T-cell (primary cell): ENCODE measurements at regions not wholly inside any gene's neighbourhood (a gene's known extent, or its start where the extent isn't known, plus 50 kb on each side); places are given as distances from the start of the nearest gene placed in this dataset.

Experiments used
- ATAC-seq, 4 experiments: fragments of 200-7000 bp in 3 of 4; fragments of 150-1000 bp in 1 of 4; cut with Tn5 transposase; replicated peaks in 1 of 4; 1 replicate in 3 of 4; 2 replicates in 1 of 4; pipeline ENCODE4 v1.10.0; 2021; ENCODE audit warnings: moderate library complexity in 3 of 4, mild to moderate bottlenecking in 2 of 4, moderate number of reproducible peaks in 1 of 4
- CTCF ChIA-PET, 2 donors: fragments of 300-600 bp; sonication (Branson Sonifier 250); formaldehyde crosslinking; loops; one replicate each; lab custom pipeline; 2022; ENCODE audit warnings: antibody characterized with exemption in 2 of 2; lab: Charles Lee
- POLR2A ChIA-PET, 2 donors: fragments of 300-600 bp; sonication (Branson Sonifier 250); formaldehyde crosslinking; loops; one replicate each; lab custom pipeline; 2022; ENCODE audit warnings: antibody characterized with exemption in 2 of 2; lab: Charles Lee
- DNase-seq, 35 experiments: peaks; one replicate each; pipeline versions ENCODE4 v3.0.0 to v3.0.0-alpha.2; 2013 to 2023
- H3K27ac ChIP-seq: one replicate; pipeline ENCODE4 v1.5.1; 2013; ENCODE audit warnings: low read length
- H3K27me3 ChIP-seq, 2 experiments: replicated peaks in 1 of 2; 1 replicate in 1 of 2; 2 replicates in 1 of 2; pipeline versions ENCODE4 v1.6.1 to v1.7.0; 2013; ENCODE audit warnings: low read length in 1 of 2, mixed read lengths in 1 of 2; ENCODE audit not compliant: control insufficient read depth in 2 of 2, insufficient read depth in 2 of 2; ENCODE audit errors: extremely low read depth in 1 of 2
- H3K36me3 ChIP-seq, 2 donors: 1 replicate in 1 of 2; 2 replicates in 1 of 2; pipeline versions ENCODE4 v1.6.1 to v1.7.0; 2013; ENCODE audit warnings: low read length in 1 of 2; ENCODE audit not compliant: control insufficient read depth in 2 of 2, insufficient read depth in 1 of 2; ENCODE audit errors: extremely low read depth in 1 of 2
- H3K4me1 ChIP-seq, 2 experiments: 1 replicate in 1 of 2; 2 replicates in 1 of 2; pipeline versions ENCODE4 v1.6.1 to v1.7.0; 2013; ENCODE audit warnings: low read length in 2 of 2, mixed read lengths in 1 of 2; ENCODE audit not compliant: insufficient read depth in 2 of 2, control insufficient read depth in 1 of 2; ENCODE audit errors: extremely low read depth in 1 of 2
- H3K4me3 ChIP-seq, 2 donors: 1 replicate in 1 of 2; 2 replicates in 1 of 2; pipeline versions ENCODE4 v1.5.1 to v1.7.0; 2013; ENCODE audit warnings: mild to moderate bottlenecking in 2 of 2, low read length in 1 of 2, moderate library complexity in 1 of 2; ENCODE audit not compliant: control insufficient read depth in 1 of 2; ENCODE audit errors: extremely low read depth in 1 of 2
- H3K9me3 ChIP-seq: 2 replicates; pipeline ENCODE4 v1.7.0; 2013
- H3K27ac Mint-ChIP-seq, 2 donors: one replicate each; pipeline ENCODE4 v1.8.0; 2020 to 2021; ENCODE audit warnings: mild to moderate bottlenecking in 2 of 2, mixed read lengths in 2 of 2
- H3K27me3 Mint-ChIP-seq, 2 donors: one replicate each; pipeline ENCODE4 v1.8.0; 2021 to 2022; ENCODE audit warnings: mixed read lengths in 2 of 2
- H3K36me3 Mint-ChIP-seq: one replicate; pipeline ENCODE4 v1.8.0; 2021; ENCODE audit warnings: mixed read lengths
- H3K4me1 Mint-ChIP-seq, 3 donors: one replicate each; pipeline ENCODE4 v1.8.0; 2020 to 2022; ENCODE audit warnings: mixed read lengths in 3 of 3, mild to moderate bottlenecking in 1 of 3
- H3K4me3 Mint-ChIP-seq, 3 donors: one replicate each; pipeline ENCODE4 v1.8.0; 2020 to 2022; ENCODE audit warnings: mild to moderate bottlenecking in 3 of 3, mixed read lengths in 3 of 3, moderate library complexity in 3 of 3
- H3K9me3 Mint-ChIP-seq, 3 donors: one replicate each; pipeline ENCODE4 v1.8.0; 2020 to 2022; ENCODE audit warnings: mixed read lengths in 3 of 3
- WGBS: methylation state at CpG from one replicate; pipeline ENCODE4 v1.1.5; 2013; ENCODE audit warnings: missing lambda C conversion rate; ENCODE audit not compliant: insufficient coverage; 5-methylcytosine and 5-hydroxymethylcytosine counted together

DNA sequence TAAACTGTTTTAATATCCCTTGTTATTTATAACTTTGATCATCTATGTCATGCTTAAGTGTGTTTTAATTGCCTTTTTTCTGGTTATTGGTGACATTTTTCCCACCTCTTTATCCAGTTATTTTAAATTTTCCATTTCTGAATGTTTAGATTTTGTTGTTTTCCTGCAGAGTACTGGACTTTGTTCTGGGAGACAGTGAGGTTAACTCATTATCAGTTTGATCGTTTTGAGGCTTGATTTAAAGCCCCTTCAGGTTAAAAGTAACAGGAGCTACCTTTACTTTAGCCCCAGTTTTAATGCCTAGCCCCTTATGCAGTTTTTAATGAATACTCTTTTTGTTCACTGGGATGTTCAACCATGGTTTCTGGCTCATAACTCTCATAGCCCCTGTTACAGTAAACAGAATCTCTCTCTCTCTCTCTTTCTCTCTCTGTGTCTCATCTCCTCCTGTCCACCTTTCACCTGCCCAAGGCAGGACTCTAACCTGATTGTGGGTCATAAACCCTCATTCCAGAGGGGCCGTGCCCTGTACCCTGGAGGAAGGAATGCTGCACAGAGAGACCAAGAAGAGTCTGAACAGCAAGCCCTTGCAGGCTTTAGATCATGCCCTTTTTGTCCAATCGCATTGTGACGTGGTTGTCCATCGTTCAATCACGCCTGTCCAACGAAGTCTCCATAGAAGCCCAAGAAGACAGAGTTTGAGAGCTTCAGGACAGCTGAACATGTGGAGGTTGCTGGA is 91.8 kb upstream of the WDR72 start:
- no peak overlapping the region for H3K27ac ChIP-seq
- no peaks in the 10 kb centered on the region for H3K27me3 ChIP-seq
- ATAC-seq (no peak), DNase-seq (no peak)
- Mint-ChIP-seq H3K4me1 (no peaks in the 10 kb centered on the region), H3K27me3 (peaks cover 0 to 4% of the 10 kb centered on the region in 2 donors), H3K27ac (no peak overlapping the region), H3K4me3 (no peak overlapping the region), H3K9me3 (peaks cover 2 to 23% (median 11%) of the 10 kb centered on the region in 3 donors), H3K36me3 (no peaks in the 10 kb centered on the region)
- H3K36me3 ChIP-seq: no peaks in the 10 kb centered on the region
- no peaks in the 10 kb centered on the region for H3K9me3 ChIP-seq
- no peak overlapping the region for H3K4me3 ChIP-seq
- WGBS: 91% methylated on average over 6 of the region's 7 CpGs
- POLR2A ChIA-PET: no interaction called here
- CTCF ChIA-PET: no interaction called here
- H3K4me1 ChIP-seq: no peaks in the 10 kb centered on the region

DNA sequence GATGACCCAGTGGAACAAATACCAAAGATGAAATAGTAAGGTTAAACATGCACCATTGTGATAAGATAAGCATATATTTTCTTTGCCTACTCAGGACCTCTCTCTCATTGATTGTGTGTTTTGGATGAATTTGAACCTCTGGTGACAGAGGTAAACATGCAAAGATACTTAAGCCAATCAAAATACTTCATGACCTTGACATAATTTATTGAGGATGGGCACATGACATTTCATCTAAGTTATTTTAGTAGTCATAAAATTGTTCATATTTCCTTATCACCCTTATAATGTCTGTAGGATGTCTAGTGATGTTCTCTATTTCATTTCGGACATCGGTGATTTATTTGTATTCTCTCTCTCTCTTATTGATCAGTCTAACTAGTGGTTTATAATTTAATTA is 88.3 kb upstream of the WDR72 start:
- Mint-ChIP-seq H3K27me3 (no peaks in the 10 kb centered on the region), H3K4me3 (no peak overlapping the region), H3K9me3 (peaks cover 2 to 14% (median 9%) of the 10 kb centered on the region in 3 donors), H3K27ac (no peak overlapping the region), H3K4me1 (no peaks in the 10 kb centered on the region), H3K36me3 (no peaks in the 10 kb centered on the region)
- CTCF ChIA-PET: no interaction called here
- WGBS: no CpG with 5 or more reads among the region's 2 CpGs
- Histone ChIP-seq H3K4me1 (no peaks in the 10 kb centered on the region), H3K27me3 (no peaks in the 10 kb centered on the region), H3K9me3 (no peaks in the 10 kb centered on the region), H3K36me3 (no peaks in the 10 kb centered on the region), H3K27ac (no peak overlapping the region), H3K4me3 (no peak overlapping the region)
- DNase-seq (no peak), ATAC-seq (no peak)
- POLR2A ChIA-PET: interaction anchor here in 1 of 2 donors (0.7 kb wide), 1 partner anchor 14 kb away, joined by 4 read pairs; no protein-coding TSS in a partner anchor

DNA sequence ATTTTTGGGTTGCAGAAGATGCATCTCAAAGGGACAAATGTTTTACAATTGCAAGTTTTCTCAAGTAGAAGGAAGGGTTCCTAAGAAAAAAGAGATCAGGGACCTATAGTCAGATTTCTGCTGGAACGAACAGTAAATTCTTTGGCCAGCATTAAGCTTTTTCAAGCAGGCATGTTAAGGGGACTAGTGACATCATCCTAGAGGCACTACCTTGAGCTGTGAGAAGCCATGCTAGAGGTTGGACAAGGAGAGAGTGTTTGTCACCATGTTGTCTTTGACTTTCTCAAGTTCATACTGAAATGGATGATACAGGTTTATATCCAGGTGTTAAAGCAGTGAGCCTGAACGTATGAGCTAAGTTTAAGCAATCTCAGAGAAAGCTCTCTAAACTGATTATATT is 85.2 kb upstream of the WDR72 start:
- H3K36me3 ChIP-seq: no peaks in the 10 kb centered on the region
- no peak for DNase-seq
- H3K27ac ChIP-seq: no peak overlapping the region
- ATAC-seq: no peak
- no peaks in the 10 kb centered on the region for H3K9me3 ChIP-seq
- no peaks in the 10 kb centered on the region for H3K4me1 ChIP-seq
- no peak overlapping the region for H3K27ac Mint-ChIP-seq
- 88% methylated on average over 1 of the region's 2 CpGs for WGBS
- H3K4me3 Mint-ChIP-seq: no peak overlapping the region
- no peaks in the 10 kb centered on the region for H3K27me3 Mint-ChIP-seq
- H3K36me3 Mint-ChIP-seq: no peaks in the 10 kb centered on the region
- ChIA-PET POLR2A (no interaction called here), CTCF (interaction anchor here in 1 of 2 donors (0.6 kb wide), 1 partner anchor 45 kb away, joined by 4 read pairs; no protein-coding TSS in a partner anchor)
- no peaks in the 10 kb centered on the region for H3K4me1 Mint-ChIP-seq
- H3K9me3 Mint-ChIP-seq: peaks cover 2 to 11% (median 3%) of the 10 kb centered on the region in 3 donors
- no peak overlapping the region for H3K4me3 ChIP-seq
- H3K27me3 ChIP-seq: no peaks in the 10 kb centered on the region

DNA sequence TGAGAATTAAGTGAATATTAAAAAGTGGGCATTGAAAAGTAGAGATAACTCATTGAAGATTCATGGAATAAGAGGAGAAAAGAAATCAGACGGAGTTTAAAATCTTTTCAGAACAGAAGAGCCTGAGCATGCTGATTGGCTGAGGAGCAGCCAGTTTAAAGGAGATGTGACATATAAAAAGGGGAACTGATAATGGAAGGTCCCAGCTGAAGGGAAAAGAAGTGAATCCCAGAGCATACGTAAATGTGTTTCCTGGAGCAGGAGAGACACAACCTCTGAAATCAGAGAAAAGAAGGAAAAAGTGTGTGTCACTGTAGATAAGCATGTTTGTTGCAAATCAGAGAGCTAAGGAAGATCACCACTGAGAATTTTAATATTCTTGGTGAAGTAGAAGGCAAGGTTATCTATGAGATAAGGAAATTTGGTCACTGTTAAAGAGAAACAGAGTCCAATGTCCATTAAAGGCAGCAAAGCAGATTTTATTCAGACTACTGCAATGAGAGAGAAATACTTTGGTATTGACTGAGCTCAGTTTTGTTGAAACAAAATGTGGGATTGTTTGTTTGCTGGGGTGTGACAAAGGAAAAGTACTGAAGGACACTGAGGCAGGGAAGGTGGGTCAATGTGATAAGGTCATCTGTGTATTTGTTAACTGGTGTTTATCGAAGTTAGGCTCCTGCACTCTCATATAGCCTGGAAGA is 84.6 kb upstream of the WDR72 start:
- CTCF ChIA-PET: interaction anchor here in 1 of 2 donors (0.6 kb wide), 1 partner anchor 46 kb away, joined by 4 read pairs; no protein-coding TSS in a partner anchor
- Mint-ChIP-seq H3K27ac (no peak overlapping the region), H3K9me3 (peaks cover 2 to 11% (median 3%) of the 10 kb centered on the region in 3 donors), H3K4me1 (no peaks in the 10 kb centered on the region), H3K27me3 (no peaks in the 10 kb centered on the region), H3K4me3 (no peak overlapping the region), H3K36me3 (no peaks in the 10 kb centered on the region)
- no peaks in the 10 kb centered on the region for H3K4me1 ChIP-seq
- POLR2A ChIA-PET: no interaction called here
- WGBS: 42% methylated on average over 3 of the region's 3 CpGs
- H3K27me3 ChIP-seq: no peaks in the 10 kb centered on the region
- no peaks in the 10 kb centered on the region for H3K36me3 ChIP-seq
- DNase-seq (no peak), ATAC-seq (no peak)
- no peak overlapping the region for H3K27ac ChIP-seq
- H3K9me3 ChIP-seq: no peaks in the 10 kb centered on the region
- H3K4me3 ChIP-seq: no peak overlapping the region

DNA sequence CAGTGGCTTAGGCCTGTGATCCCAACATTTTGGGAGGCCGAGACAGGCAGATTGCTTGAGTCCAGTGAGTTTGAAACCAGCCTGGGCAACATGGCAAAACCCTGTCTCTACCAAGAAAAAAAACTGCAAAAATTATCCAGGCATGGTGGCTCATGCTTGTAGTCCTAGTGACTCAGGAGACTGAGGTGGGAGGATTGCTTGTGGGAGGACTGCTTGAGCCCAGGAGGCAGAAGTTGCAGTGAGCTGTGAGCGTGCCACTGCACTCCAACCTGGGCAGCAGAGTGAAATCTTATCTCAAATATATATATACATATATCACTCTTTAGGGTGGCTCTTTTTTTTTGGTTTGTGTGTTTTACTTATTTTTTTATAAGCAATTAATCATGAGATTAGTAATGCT is 83.7 kb upstream of the WDR72 start:
- no peak overlapping the region for H3K4me3 Mint-ChIP-seq
- H3K4me1 Mint-ChIP-seq: no peaks in the 10 kb centered on the region
- no peaks in the 10 kb centered on the region for H3K9me3 ChIP-seq
- DNase-seq (no peak), ATAC-seq (no peak)
- H3K27ac Mint-ChIP-seq: no peak overlapping the region
- no peak overlapping the region for H3K27ac ChIP-seq
- peaks cover 0 to 7% (median 2%) of the 10 kb centered on the region in 3 donors for H3K9me3 Mint-ChIP-seq
- no peaks in the 10 kb centered on the region for H3K27me3 Mint-ChIP-seq
- CTCF ChIA-PET: no interaction called here
- H3K36me3 Mint-ChIP-seq: no peaks in the 10 kb centered on the region
- no peaks in the 10 kb centered on the region for H3K4me1 ChIP-seq
- WGBS: 100% methylated on average over 1 of the region's 2 CpGs
- no peaks in the 10 kb centered on the region for H3K36me3 ChIP-seq
- H3K27me3 ChIP-seq: no peaks in the 10 kb centered on the region
- POLR2A ChIA-PET: no interaction called here
- no peak overlapping the region for H3K4me3 ChIP-seq

DNA sequence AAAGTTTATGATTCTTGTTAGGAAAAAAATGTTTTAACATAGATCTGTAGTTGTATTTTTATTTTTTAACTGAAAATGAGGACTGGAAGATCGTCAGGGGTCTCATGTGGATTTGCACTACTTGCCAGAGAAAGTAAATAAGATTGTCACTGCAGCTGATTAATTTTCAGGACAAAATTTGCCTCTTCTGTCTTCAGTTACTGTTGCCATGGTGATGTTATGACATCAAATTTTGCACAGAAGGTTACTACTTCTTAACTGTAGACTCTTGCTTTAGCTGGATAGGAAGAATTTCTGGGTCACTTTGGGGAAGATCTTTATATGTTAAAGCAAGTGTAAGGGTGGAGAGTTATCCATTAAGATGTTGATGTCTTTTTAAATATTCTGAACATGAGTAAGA is 82.2 kb upstream of the WDR72 start:
- H3K4me1 ChIP-seq: no peaks in the 10 kb centered on the region
- CTCF ChIA-PET: no interaction called here
- WGBS: 0% methylated on average over 1 of the region's 1 CpG

More for the DNA sequence above, 82.2 kb upstream of the WDR72 start:
- Mint-ChIP-seq H3K9me3 (peaks cover 0 to 7% (median 0%) of the 10 kb centered on the region in 3 donors), H3K27me3 (no peaks in the 10 kb centered on the region), H3K4me3 (no peak overlapping the region), H3K27ac (no peak overlapping the region), H3K36me3 (no peaks in the 10 kb centered on the region), H3K4me1 (no peaks in the 10 kb centered on the region)
- no peaks in the 10 kb centered on the region for H3K27me3 ChIP-seq
- H3K36me3 ChIP-seq: no peaks in the 10 kb centered on the region
- no peak for ATAC-seq
- POLR2A ChIA-PET: no interaction called here
- no peak overlapping the region for H3K4me3 ChIP-seq
- DNase-seq: no peak
- no peaks in the 10 kb centered on the region for H3K9me3 ChIP-seq
- H3K27ac ChIP-seq: no peak overlapping the region
